DND-41 (cell line): ENCODE measurements at regions not wholly inside any gene's neighbourhood (a gene's known extent, or its start where the extent isn't known, plus 50 kb on each side); places are given as distances from the start of the nearest gene placed in this dataset.

Experiments
- ATAC-seq: fragments of 200-7000 bp; cut with Tn5 transposase; 3 replicates; pipeline ENCODE4 v1.9.1; 2021; ENCODE audit warnings: low read depth; ENCODE audit not compliant: insufficient read depth
- DNase-seq: peaks from one replicate; pipeline ENCODE4 v3.0.0-alpha.2; 2020
- H2AFZ ChIP-seq: 2 replicates; pipeline ENCODE4 v1.6.0; 2012; ENCODE audit warnings: low read depth, low read length
- H3K27ac ChIP-seq: 2 replicates; pipeline ENCODE4 v1.5.1; 2012; ENCODE audit warnings: low read length, inconsistent platforms
- H3K27me3 ChIP-seq: fragments of 200-600 bp; sonication (generic); 2 replicates; pipeline ENCODE4 v1.6.0; 2012; ENCODE audit warnings: low read length, mild to moderate bottlenecking, inconsistent platforms; ENCODE audit not compliant: insufficient read depth, poor library complexity
- H3K36me3 ChIP-seq: 2 replicates; pipeline ENCODE4 v1.5.1; 2012; ENCODE audit warnings: low read length, inconsistent platforms; ENCODE audit not compliant: insufficient read depth
- H3K4me1 ChIP-seq: 2 replicates; pipeline ENCODE4 v1.5.1; 2012; ENCODE audit warnings: mild to moderate bottlenecking, low read length; ENCODE audit not compliant: insufficient read depth
- H3K4me2 ChIP-seq: 2 replicates; pipeline ENCODE4 v1.6.0; 2012; ENCODE audit warnings: mild to moderate bottlenecking, moderate library complexity, low read length, inconsistent platforms; ENCODE audit not compliant: insufficient read depth
- H3K4me3 ChIP-seq, 2 experiments: fragments of 200-600 bp in 1 of 2; shearing (Covaris generic) in 1 of 2; 2 replicates each; pipeline ENCODE4 v1.5.1; 2012 to 2016; ENCODE audit warnings: inconsistent platforms in 2 of 2, low read length in 2 of 2, mild to moderate bottlenecking in 2 of 2, low read depth in 1 of 2, moderate library complexity in 1 of 2
- H3K79me2 ChIP-seq: 2 replicates; pipeline ENCODE4 v1.6.0; 2012; ENCODE audit warnings: low read length, inconsistent platforms; ENCODE audit not compliant: insufficient read depth
- H3K9ac ChIP-seq: 2 replicates; pipeline ENCODE4 v1.6.0; 2012; ENCODE audit warnings: low read depth, mild to moderate bottlenecking, inconsistent platforms, low read length, moderate library complexity
- H3K9me3 ChIP-seq: 2 replicates; pipeline ENCODE4 v1.5.1; 2012; ENCODE audit warnings: low read length, moderate library complexity, mild to moderate bottlenecking, inconsistent platforms; ENCODE audit not compliant: insufficient read depth, severe bottlenecking
- H4K20me1 ChIP-seq: 2 replicates; pipeline ENCODE4 v1.6.0; 2012; ENCODE audit warnings: low read length; ENCODE audit not compliant: insufficient read depth
- EZH2 ChIP-seq: IDR thresholded peaks from 3 replicates; pipeline ENCODE4 v1.6.1; 2012; ENCODE audit warnings: borderline replicate concordance, low read depth, mild to moderate bottlenecking, moderate library complexity, low read length, inconsistent platforms; ENCODE audit not compliant: severe bottlenecking
- TF ChIP-seq, protein P1 (sequence below): IDR thresholded peaks from 2 replicates; pipeline ENCODE4 v1.5.1; 2012; ENCODE audit warnings: borderline replicate concordance, low read length, moderate library complexity, mild to moderate bottlenecking; ENCODE audit not compliant: poor library complexity, severe bottlenecking; ENCODE audit errors: extremely low read depth

- Histone ChIP-seq H3K4me2 (no peak overlapping the region), H3K36me3 (no peaks in the 10 kb centered on the region), H3K4me3 (no peak overlapping the region), H3K27ac (no peak overlapping the region), H4K20me1 (no peaks in the 10 kb centered on the region), H3K9me3 (no peaks in the 10 kb centered on the region), H2AFZ (no peak overlapping the region), H3K4me1 (peaks cover 16% of the 10 kb centered on the region), H3K79me2 (no peaks in the 10 kb centered on the region), H3K9ac (no peak overlapping the region), H3K27me3 (no peaks in the 10 kb centered on the region)
- DNase-seq (no peak), ATAC-seq (no peak)
- no peak for TF ChIP-seq EZH2
- TF ChIP-seq, protein P1, sequence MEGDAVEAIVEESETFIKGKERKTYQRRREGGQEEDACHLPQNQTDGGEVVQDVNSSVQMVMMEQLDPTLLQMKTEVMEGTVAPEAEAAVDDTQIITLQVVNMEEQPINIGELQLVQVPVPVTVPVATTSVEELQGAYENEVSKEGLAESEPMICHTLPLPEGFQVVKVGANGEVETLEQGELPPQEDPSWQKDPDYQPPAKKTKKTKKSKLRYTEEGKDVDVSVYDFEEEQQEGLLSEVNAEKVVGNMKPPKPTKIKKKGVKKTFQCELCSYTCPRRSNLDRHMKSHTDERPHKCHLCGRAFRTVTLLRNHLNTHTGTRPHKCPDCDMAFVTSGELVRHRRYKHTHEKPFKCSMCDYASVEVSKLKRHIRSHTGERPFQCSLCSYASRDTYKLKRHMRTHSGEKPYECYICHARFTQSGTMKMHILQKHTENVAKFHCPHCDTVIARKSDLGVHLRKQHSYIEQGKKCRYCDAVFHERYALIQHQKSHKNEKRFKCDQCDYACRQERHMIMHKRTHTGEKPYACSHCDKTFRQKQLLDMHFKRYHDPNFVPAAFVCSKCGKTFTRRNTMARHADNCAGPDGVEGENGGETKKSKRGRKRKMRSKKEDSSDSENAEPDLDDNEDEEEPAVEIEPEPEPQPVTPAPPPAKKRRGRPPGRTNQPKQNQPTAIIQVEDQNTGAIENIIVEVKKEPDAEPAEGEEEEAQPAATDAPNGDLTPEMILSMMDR = no peak
Measured at GRCh38 chr5:124474528-124475215, 271.8 kb downstream of the ZNF608 start.

DNA sequence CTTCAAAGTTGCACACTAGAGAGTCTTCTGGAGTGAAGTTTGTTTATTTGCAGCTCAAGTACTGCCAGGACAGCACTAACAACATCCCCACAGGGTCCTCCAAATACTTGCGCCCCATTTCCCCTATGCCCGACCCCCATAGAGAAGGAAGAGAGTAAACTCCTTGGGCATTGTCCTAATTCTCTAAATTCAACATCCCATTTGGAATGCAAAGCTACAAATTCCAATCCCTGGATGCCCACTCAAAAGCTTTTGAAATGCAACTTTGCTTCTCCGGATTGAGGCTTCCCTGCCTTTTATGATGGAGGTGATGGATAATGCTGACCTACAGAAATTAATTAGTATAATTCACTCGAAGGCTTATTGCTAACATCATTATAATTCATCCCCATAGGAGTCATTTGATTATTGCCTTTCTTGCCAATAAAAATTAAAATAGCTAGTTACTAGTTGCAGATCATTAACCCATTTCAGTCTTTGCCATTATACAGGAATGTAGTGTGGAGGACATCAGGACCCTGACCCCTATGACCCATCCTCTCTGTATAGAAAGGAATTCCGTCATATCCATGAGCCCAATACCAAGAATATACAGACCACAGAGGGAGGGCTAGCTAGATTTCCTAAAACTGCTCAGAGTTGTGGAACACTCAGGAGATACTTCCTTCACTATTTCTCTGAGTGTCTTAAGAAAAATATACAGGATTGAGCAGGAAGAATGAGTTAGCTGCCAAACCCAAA, 277.6 kb downstream of the ZNF608 start:
- no peaks in the 10 kb centered on the region for H3K9me3 ChIP-seq
- no peak overlapping the region for H2AFZ ChIP-seq
- no peaks in the 10 kb centered on the region for H3K79me2 ChIP-seq
- no peak overlapping the region for H3K4me2 ChIP-seq
- no peaks in the 10 kb centered on the region for H3K4me1 ChIP-seq
- H3K4me3 ChIP-seq = no peak overlapping the region
- DNase-seq (no peak), ATAC-seq (no peak)
- H3K27me3 ChIP-seq = no peaks in the 10 kb centered on the region
- TF ChIP-seq, protein P1 = no peak
- no peak for TF ChIP-seq EZH2
- H3K27ac ChIP-seq = no peak overlapping the region
- no peaks in the 10 kb centered on the region for H4K20me1 ChIP-seq
- H3K9ac ChIP-seq = no peak overlapping the region
- no peaks in the 10 kb centered on the region for H3K36me3 ChIP-seq

- Histone ChIP-seq H3K27me3 (no peaks in the 10 kb centered on the region), H3K9me3 (no peaks in the 10 kb centered on the region), H3K9ac (no peak overlapping the region), H3K36me3 (no peaks in the 10 kb centered on the region), H3K4me1 (peaks cover 6% of the 10 kb centered on the region), H4K20me1 (no peaks in the 10 kb centered on the region), H3K79me2 (no peaks in the 10 kb centered on the region), H3K4me2 (no peak overlapping the region), H2AFZ (no peak overlapping the region), H3K4me3 (no peak overlapping the region), H3K27ac (no peak overlapping the region)
- DNase-seq = no peak
- no peak for ATAC-seq
- TF ChIP-seq, protein P1 = no peak
- TF ChIP-seq EZH2 = no peak
Measured at GRCh38 chr5:124467745-124468144, 278.7 kb downstream of the ZNF608 start.
